Vagina (tissue), 2 donors: ENCODE measurements at regions not wholly inside any gene's neighbourhood (a gene's known extent, or its start where the extent isn't known, plus 50 kb on each side); places are given as distances from the start of the nearest gene placed in this dataset.

Source experiments
- POLR2AphosphoS5 ChIP-seq, 2 donors: sonication (generic); formaldehyde crosslinking; IDR thresholded peaks; one replicate each; pipeline ENCODE4 v1.9.0; 2017; ENCODE audit warnings: antibody characterized with exemption in 2 of 2, mild to moderate bottlenecking in 2 of 2, low read depth in 1 of 2; ENCODE audit not compliant: insufficient read depth in 1 of 2
- TF ChIP-seq, protein P1 (sequence below), 3 experiments: fragments of 450-650 bp in 2 of 3; fragments of 200-600 bp in 1 of 3; sonication (generic) in 1 of 3; IDR thresholded peaks; one replicate each; pipeline ENCODE4 v1.5.1; 2017 to 2019; ENCODE audit warnings: antibody characterized with exemption in 3 of 3, mild to moderate bottlenecking in 2 of 3, moderate library complexity in 2 of 3

DNA sequence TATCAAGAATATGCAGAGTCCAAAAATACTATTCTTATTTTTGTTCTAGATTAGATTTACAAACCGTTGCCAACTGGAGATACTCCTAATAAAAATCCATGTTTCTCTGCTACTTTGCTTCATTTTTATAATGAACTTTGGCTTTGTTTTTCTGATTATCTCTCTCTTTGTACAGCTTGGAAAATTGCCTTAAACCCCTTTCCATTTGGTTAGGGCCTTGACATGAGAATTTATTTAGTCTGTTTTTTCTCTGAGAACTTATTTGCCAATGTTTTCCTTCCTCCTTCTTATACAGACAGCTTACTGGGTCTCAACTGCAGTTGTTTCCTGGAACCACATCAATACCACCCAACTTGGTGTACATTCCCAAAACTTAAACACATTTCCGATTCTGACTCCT is 555.4 kb downstream of the SLITRK6 start:
- TF ChIP-seq, protein P1, sequence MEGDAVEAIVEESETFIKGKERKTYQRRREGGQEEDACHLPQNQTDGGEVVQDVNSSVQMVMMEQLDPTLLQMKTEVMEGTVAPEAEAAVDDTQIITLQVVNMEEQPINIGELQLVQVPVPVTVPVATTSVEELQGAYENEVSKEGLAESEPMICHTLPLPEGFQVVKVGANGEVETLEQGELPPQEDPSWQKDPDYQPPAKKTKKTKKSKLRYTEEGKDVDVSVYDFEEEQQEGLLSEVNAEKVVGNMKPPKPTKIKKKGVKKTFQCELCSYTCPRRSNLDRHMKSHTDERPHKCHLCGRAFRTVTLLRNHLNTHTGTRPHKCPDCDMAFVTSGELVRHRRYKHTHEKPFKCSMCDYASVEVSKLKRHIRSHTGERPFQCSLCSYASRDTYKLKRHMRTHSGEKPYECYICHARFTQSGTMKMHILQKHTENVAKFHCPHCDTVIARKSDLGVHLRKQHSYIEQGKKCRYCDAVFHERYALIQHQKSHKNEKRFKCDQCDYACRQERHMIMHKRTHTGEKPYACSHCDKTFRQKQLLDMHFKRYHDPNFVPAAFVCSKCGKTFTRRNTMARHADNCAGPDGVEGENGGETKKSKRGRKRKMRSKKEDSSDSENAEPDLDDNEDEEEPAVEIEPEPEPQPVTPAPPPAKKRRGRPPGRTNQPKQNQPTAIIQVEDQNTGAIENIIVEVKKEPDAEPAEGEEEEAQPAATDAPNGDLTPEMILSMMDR (IDR thresholded peaks at IDR 0.05) = no peak
- TF ChIP-seq POLR2AphosphoS5 (IDR thresholded peaks at IDR 0.05; ENCODE audit: insufficient read depth in 1 of 2, low read depth in 1 of 2) = no peak
